ENCODE measurements at regions not wholly inside any gene's neighbourhood (a gene's known extent, or its start where the extent isn't known, plus 50 kb on each side); places are given as distances from the start of the nearest gene placed in this dataset.
"Not testable (repeated sequence)": the region's sequence is repeated elsewhere in the genome, so short reads cannot be mapped to it uniquely, and the experiment has no call there.

- DNase-seq (ENCODE audit: low read depth): no peak
- in situ Hi-C loops (cut with HindIII; ENCODE audit: low pct_unique_long_range_greater_than_20kb, low sequenced_read_pairs): no loop called here
These were observed 1055.4 kb downstream of the TBL1XR1 start for GRCh38 chr3:176141837-176142236.

- DNase-seq (ENCODE audit: low read depth): no peak
- in situ Hi-C loops (cut with HindIII; ENCODE audit: low pct_unique_long_range_greater_than_20kb, low sequenced_read_pairs): no loop called here
These were observed 1076.8 kb downstream of the TBL1XR1 start for GRCh38 chr3:176120507-176120906.

GRCh38 chr3:176119826-176120225, 1077.5 kb downstream of the TBL1XR1 start:
- in situ Hi-C loops (cut with HindIII; ENCODE audit: low pct_unique_long_range_greater_than_20kb, low sequenced_read_pairs): no loop called here
- DNase-seq (ENCODE audit: low read depth): no peak

GRCh38 chr3:176106380-176106779, 1090.9 kb downstream of the TBL1XR1 start:
- DNase-seq (ENCODE audit: low read depth): no peak
- in situ Hi-C loops (cut with HindIII; ENCODE audit: low pct_unique_long_range_greater_than_20kb, low sequenced_read_pairs): no loop called here

- in situ Hi-C loops (cut with HindIII; ENCODE audit: low pct_unique_long_range_greater_than_20kb, low sequenced_read_pairs): no loop called here
- DNase-seq (ENCODE audit: low read depth): no peak
These were observed 1100.3 kb downstream of the TBL1XR1 start for GRCh38 chr3:176097027-176097426.

- DNase-seq (ENCODE audit: low read depth); in situ Hi-C loops (cut with HindIII; ENCODE audit: low pct_unique_long_range_greater_than_20kb, low sequenced_read_pairs): not testable (repeated sequence)
These were observed 1103.4 kb downstream of the TBL1XR1 start for GRCh38 chr3:176093892-176094291.

- in situ Hi-C loops (cut with HindIII; ENCODE audit: low pct_unique_long_range_greater_than_20kb, low sequenced_read_pairs): no loop called here
- no peak for DNase-seq (ENCODE audit: low read depth)
These were observed 1106.6 kb downstream of the TBL1XR1 start for GRCh38 chr3:176090727-176091126.

GRCh38 chr3:176088962-176089383, 1108.3 kb downstream of the TBL1XR1 start:
- DNase-seq (ENCODE audit: low read depth): no peak
- in situ Hi-C loops (cut with HindIII; ENCODE audit: low pct_unique_long_range_greater_than_20kb, low sequenced_read_pairs): no loop called here

- DNase-seq (ENCODE audit: low read depth): no peak
- in situ Hi-C loops (cut with HindIII; ENCODE audit: low pct_unique_long_range_greater_than_20kb, low sequenced_read_pairs): no loop called here
These were observed 1110.1 kb downstream of the TBL1XR1 start for GRCh38 chr3:176087066-176087697.

- in situ Hi-C loops (cut with HindIII; ENCODE audit: low pct_unique_long_range_greater_than_20kb, low sequenced_read_pairs): no loop called here
- no peak for DNase-seq (ENCODE audit: low read depth)
These were observed 1117.5 kb downstream of the TBL1XR1 start for GRCh38 chr3:176079785-176080184.

- in situ Hi-C loops (cut with HindIII; ENCODE audit: low pct_unique_long_range_greater_than_20kb, low sequenced_read_pairs): no loop called here
- no peak for DNase-seq (ENCODE audit: low read depth)
These were observed 1118.4 kb downstream of the TBL1XR1 start for GRCh38 chr3:176078906-176079305.

GRCh38 chr3:176075491-176075890, 1121.8 kb downstream of the TBL1XR1 start:
- no peak for DNase-seq (ENCODE audit: low read depth)
- in situ Hi-C loops (cut with HindIII; ENCODE audit: low pct_unique_long_range_greater_than_20kb, low sequenced_read_pairs): no loop called here

- no peak for DNase-seq (ENCODE audit: low read depth)
- in situ Hi-C loops (cut with HindIII; ENCODE audit: low pct_unique_long_range_greater_than_20kb, low sequenced_read_pairs): no loop called here
These were observed 1122.2 kb downstream of the TBL1XR1 start for GRCh38 chr3:176075046-176075445.

GRCh38 chr3:176074096-176074495, 1123.2 kb downstream of the TBL1XR1 start:
- DNase-seq (ENCODE audit: low read depth): no peak
- in situ Hi-C loops (cut with HindIII; ENCODE audit: low pct_unique_long_range_greater_than_20kb, low sequenced_read_pairs): no loop called here

- no peak for DNase-seq (ENCODE audit: low read depth)
These were observed 1125.3 kb downstream of the TBL1XR1 start for GRCh38 chr3:176071943-176072342.

GRCh38 chr3:176068750-176069149, 1128.5 kb downstream of the TBL1XR1 start:
- in situ Hi-C loops (cut with HindIII; ENCODE audit: low pct_unique_long_range_greater_than_20kb, low sequenced_read_pairs): no loop called here
- no peak for DNase-seq (ENCODE audit: low read depth)

More at GRCh38 chr3:176071943-176072342, 1125.3 kb downstream of the TBL1XR1 start:
- in situ Hi-C loops (cut with HindIII; ENCODE audit: low pct_unique_long_range_greater_than_20kb, low sequenced_read_pairs): no loop called here

- no peak for DNase-seq (ENCODE audit: low read depth)
These were observed 1138.4 kb downstream of the TBL1XR1 start for GRCh38 chr3:176058856-176059255.

GRCh38 chr3:176055836-176056235, 1141.4 kb downstream of the TBL1XR1 start:
- in situ Hi-C loops (cut with HindIII; ENCODE audit: low pct_unique_long_range_greater_than_20kb, low sequenced_read_pairs): no loop called here
- no peak for DNase-seq (ENCODE audit: low read depth)

More at GRCh38 chr3:176058856-176059255, 1138.4 kb downstream of the TBL1XR1 start:
- in situ Hi-C loops (cut with HindIII; ENCODE audit: low pct_unique_long_range_greater_than_20kb, low sequenced_read_pairs): no loop called here

GRCh38 chr3:176051766-176052165, 1145.5 kb downstream of the TBL1XR1 start:
- no peak for DNase-seq (ENCODE audit: low read depth)
- in situ Hi-C loops (cut with HindIII; ENCODE audit: low pct_unique_long_range_greater_than_20kb, low sequenced_read_pairs): no loop called here

GRCh38 chr3:176046703-176047102, 1150.6 kb downstream of the TBL1XR1 start:
- in situ Hi-C loops (cut with HindIII; ENCODE audit: low pct_unique_long_range_greater_than_20kb, low sequenced_read_pairs): no loop called here
- DNase-seq (ENCODE audit: low read depth): no peak

Measured in Caki2 (cell line).